ENCODE measurements at regions not wholly inside any gene's neighbourhood (a gene's known extent, or its start where the extent isn't known, plus 50 kb on each side); places are given as distances from the start of the nearest gene placed in this dataset.

DNA sequence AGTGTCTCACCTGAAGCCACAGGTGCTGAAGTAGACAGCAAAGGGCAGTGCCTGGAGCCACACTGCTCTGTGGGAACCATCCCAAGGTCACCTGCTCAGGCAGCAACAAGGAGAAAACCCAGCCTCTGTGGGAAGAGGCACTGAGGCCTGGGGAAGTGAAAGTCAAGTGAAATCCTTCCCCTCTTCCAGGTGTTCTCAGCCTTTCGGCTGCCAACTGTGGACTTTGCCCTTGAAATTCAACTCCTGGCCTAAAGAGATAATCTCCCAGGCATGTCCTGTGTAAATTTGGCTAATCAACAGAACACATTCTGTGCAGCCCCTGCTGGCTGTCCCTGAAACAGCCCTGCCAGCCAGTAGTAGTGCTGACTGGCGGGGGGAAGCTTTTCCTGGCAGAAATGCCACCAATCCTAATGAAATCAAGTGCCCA is 112.1 kb downstream of the RPL27A start:
- no peak overlapping the region for H3K14ac ChIP-seq (ENCODE audit: low read length)
- H4K8ac ChIP-seq (ENCODE audit: low read depth, low read length): no peak overlapping the region
- no peaks in the 10 kb centered on the region for H3K79me2 ChIP-seq (ENCODE audit: control insufficient read depth, insufficient read depth, low read length, poor library complexity)
- no peak overlapping the region for H2BK12ac ChIP-seq (ENCODE audit: low read length)
- no peak overlapping the region for H3K27ac ChIP-seq (ENCODE audit: low read depth, low read length)
- H2BK5ac ChIP-seq (ENCODE audit: low read depth, low read length, poor library complexity): no peak overlapping the region
- no CpG with 5 or more reads among the region's 2 CpGs for WGBS (ENCODE audit: extremely low coverage, insufficient coverage, insufficient read length)
- no peak overlapping the region for H3K4me2 ChIP-seq (ENCODE audit: low read length)
- no peak overlapping the region for H3K18ac ChIP-seq (ENCODE audit: low read length)
- peaks cover 0 to 3% of the 10 kb centered on the region in 2 experiments for H3K4me1 ChIP-seq (ENCODE audit: control insufficient read depth in 1 of 2, insufficient read depth in 2 of 2, low read length in 2 of 2)
- no peak overlapping the region for H3K4ac ChIP-seq (ENCODE audit: low read depth, low read length)
- H2BK120ac ChIP-seq (ENCODE audit: insufficient read depth, low read length, poor library complexity): no peak overlapping the region
- no peak overlapping the region for H2AFZ ChIP-seq (ENCODE audit: insufficient read depth, low read length, poor library complexity)
- H3K27me3 ChIP-seq (ENCODE audit: insufficient read depth, low read length): no peaks in the 10 kb centered on the region
- peak overlapping the region; percentile 25 for H3K9ac ChIP-seq (ENCODE audit: low read length)
- H3K23ac ChIP-seq (ENCODE audit: low read length): no peak overlapping the region
- no peaks in the 10 kb centered on the region for H3K9me3 ChIP-seq (ENCODE audit: insufficient read depth, low read depth, low read length)
- no peak overlapping the region for H4K12ac ChIP-seq (ENCODE audit: low read depth, low read length)
- H2AK5ac ChIP-seq (ENCODE audit: low read length): no peak overlapping the region
- no peak for DNase-seq
- H4K91ac ChIP-seq (ENCODE audit: low read depth, low read length): no peak overlapping the region
- H3K36me3 ChIP-seq (ENCODE audit: control insufficient read depth in 1 of 2, insufficient read depth in 2 of 2, low read length in 2 of 2): peaks cover 0 to 3% of the 10 kb centered on the region in 2 experiments
- no peak overlapping the region for H3K4me3 ChIP-seq (ENCODE audit: low read depth, low read length)
- H3K79me1 ChIP-seq (ENCODE audit: low read length): no peaks in the 10 kb centered on the region

DNA sequence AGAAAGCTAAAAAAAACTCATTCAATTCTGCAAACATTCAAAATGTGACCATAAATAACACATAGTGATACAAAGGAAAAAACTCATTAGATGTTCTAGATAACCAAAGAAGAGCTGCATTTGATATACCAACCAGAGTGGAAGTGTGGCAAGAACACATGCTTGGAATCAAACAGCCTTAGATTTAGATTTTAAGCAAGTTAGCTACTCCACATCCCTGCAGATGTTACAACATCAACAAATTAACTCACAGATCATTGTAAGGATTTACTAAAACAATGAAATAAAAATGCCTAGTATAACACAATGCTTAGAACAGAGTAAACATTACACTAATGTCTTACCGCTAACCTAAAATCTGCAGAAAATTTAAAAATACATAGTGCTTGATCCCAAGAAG is 114.0 kb upstream of the AKIP1 start:
- Histone ChIP-seq H3K9ac (ENCODE audit: low read length) (no peak overlapping the region), H3K27me3 (ENCODE audit: insufficient read depth, low read length) (no peaks in the 10 kb centered on the region), H3K4ac (ENCODE audit: low read depth, low read length) (no peak overlapping the region), H3K4me2 (ENCODE audit: low read length) (no peak overlapping the region), H3K27ac (ENCODE audit: low read depth, low read length) (no peak overlapping the region), H2BK120ac (ENCODE audit: insufficient read depth, low read length, poor library complexity) (no peak overlapping the region), H2BK5ac (ENCODE audit: low read depth, low read length, poor library complexity) (no peak overlapping the region), H3K79me2 (ENCODE audit: control insufficient read depth, insufficient read depth, low read length, poor library complexity) (no peaks in the 10 kb centered on the region), H3K4me3 (ENCODE audit: low read depth, low read length) (no peak overlapping the region), H2AFZ (ENCODE audit: insufficient read depth, low read length, poor library complexity) (no peak overlapping the region), H3K9me3 (ENCODE audit: insufficient read depth, low read depth, low read length) (no peaks in the 10 kb centered on the region), H2BK12ac (ENCODE audit: low read length) (no peak overlapping the region), H3K18ac (ENCODE audit: low read length) (no peak overlapping the region), H4K91ac (ENCODE audit: low read depth, low read length) (no peak overlapping the region), H3K4me1 (ENCODE audit: control insufficient read depth in 1 of 2, insufficient read depth in 2 of 2, low read length in 2 of 2) (no peaks in the 10 kb centered on the region), H2AK5ac (ENCODE audit: low read length) (no peak overlapping the region), H4K12ac (ENCODE audit: low read depth, low read length) (no peak overlapping the region), H3K23ac (ENCODE audit: low read length) (no peak overlapping the region), H3K14ac (ENCODE audit: low read length) (no peak overlapping the region), H3K36me3 (ENCODE audit: control insufficient read depth in 1 of 2, insufficient read depth in 2 of 2, low read length in 2 of 2) (peaks cover 0 to 5% of the 10 kb centered on the region in 2 experiments), H3K79me1 (ENCODE audit: low read length) (no peaks in the 10 kb centered on the region), H4K8ac (ENCODE audit: low read depth, low read length) (no peak overlapping the region)
- no CpG with 5 or more reads among the region's 1 CpG for WGBS (ENCODE audit: extremely low coverage, insufficient coverage, insufficient read length)
- no peak for DNase-seq

DNA sequence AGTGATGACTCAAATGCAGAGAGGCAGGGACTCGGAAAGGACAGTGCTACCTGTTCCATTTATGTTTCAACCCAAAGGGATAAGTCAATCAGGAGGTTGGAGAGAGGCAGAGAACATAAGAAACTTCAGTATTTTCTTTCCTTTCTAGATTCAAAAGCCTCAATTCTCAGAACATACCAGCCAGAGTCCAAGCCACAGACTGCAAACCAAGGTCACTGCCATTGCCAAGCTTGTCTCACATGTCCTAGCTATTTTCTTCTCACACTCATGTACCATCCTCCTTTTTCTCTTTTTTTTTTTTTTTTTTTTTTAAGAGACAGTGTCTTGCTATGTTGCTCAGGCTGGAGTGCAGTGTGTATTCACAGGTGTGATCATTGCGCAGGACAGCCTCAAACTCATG is 111.7 kb upstream of the AKIP1 start:
- H3K79me1 ChIP-seq (ENCODE audit: low read length): no peaks in the 10 kb centered on the region
- H3K79me2 ChIP-seq (ENCODE audit: control insufficient read depth, insufficient read depth, low read length, poor library complexity): no peaks in the 10 kb centered on the region
- no peaks in the 10 kb centered on the region for H3K9me3 ChIP-seq (ENCODE audit: insufficient read depth, low read depth, low read length)
- no peak overlapping the region for H3K18ac ChIP-seq (ENCODE audit: low read length)
- no CpG with 5 or more reads among the region's 2 CpGs for WGBS (ENCODE audit: extremely low coverage, insufficient coverage, insufficient read length)
- no peaks in the 10 kb centered on the region for H3K4me1 ChIP-seq (ENCODE audit: control insufficient read depth in 1 of 2, insufficient read depth in 2 of 2, low read length in 2 of 2)
- no peak overlapping the region for H2BK120ac ChIP-seq (ENCODE audit: insufficient read depth, low read length, poor library complexity)
- H3K27me3 ChIP-seq (ENCODE audit: insufficient read depth, low read length): no peaks in the 10 kb centered on the region
- no peak overlapping the region for H3K9ac ChIP-seq (ENCODE audit: low read length)
- H3K23ac ChIP-seq (ENCODE audit: low read length): no peak overlapping the region
- DNase-seq: no peak
- H2BK5ac ChIP-seq (ENCODE audit: low read depth, low read length, poor library complexity): no peak overlapping the region
- no peak overlapping the region for H3K4ac ChIP-seq (ENCODE audit: low read depth, low read length)
- no peak overlapping the region for H2BK12ac ChIP-seq (ENCODE audit: low read length)
- H3K4me3 ChIP-seq (ENCODE audit: low read depth, low read length): no peak overlapping the region
- H2AK5ac ChIP-seq (ENCODE audit: low read length): no peak overlapping the region
- H4K8ac ChIP-seq (ENCODE audit: low read depth, low read length): no peak overlapping the region
- no peak overlapping the region for H3K4me2 ChIP-seq (ENCODE audit: low read length)
- H3K14ac ChIP-seq (ENCODE audit: low read length): no peak overlapping the region
- no peak overlapping the region for H2AFZ ChIP-seq (ENCODE audit: insufficient read depth, low read length, poor library complexity)
- H3K36me3 ChIP-seq (ENCODE audit: control insufficient read depth in 1 of 2, insufficient read depth in 2 of 2, low read length in 2 of 2): peaks cover 0 to 5% of the 10 kb centered on the region in 2 experiments
- no peak overlapping the region for H4K12ac ChIP-seq (ENCODE audit: low read depth, low read length)
- H3K27ac ChIP-seq (ENCODE audit: low read depth, low read length): no peak overlapping the region
- H4K91ac ChIP-seq (ENCODE audit: low read depth, low read length): no peak overlapping the region

DNA sequence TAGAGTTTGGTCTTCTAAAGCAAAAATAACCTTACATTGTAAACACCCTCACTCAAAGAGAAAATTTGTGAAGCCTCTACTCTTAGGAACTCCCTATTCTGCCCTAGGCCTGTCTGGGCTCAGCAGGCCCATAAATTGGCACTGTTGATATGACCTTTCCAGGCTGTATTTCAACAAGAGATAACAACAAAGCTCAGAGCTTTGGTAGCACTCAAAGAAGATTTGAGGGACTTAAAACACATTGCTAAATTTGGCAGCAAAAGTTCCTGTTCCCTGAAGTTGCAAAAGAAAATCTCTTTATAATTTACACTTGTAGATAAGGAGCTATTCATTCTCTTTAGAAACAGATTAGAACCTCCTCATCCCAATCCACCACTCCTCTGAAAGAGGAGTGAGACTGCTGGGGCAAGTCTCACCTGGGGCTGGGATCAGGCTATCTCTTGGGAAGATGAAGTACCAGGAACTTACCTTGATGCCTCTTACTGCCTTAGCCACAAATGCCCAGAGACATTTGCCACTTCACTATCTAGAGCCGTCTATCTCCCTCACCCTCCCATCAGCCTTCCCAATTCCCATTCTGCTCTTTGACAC is 110.4 kb upstream of the AKIP1 start:
- no CpG with 5 or more reads among the region's 1 CpG for WGBS (ENCODE audit: extremely low coverage, insufficient coverage, insufficient read length)
- Histone ChIP-seq H3K4me2 (ENCODE audit: low read length) (no peak overlapping the region), H2BK5ac (ENCODE audit: low read depth, low read length, poor library complexity) (no peak overlapping the region), H3K4me3 (ENCODE audit: low read depth, low read length) (no peak overlapping the region), H3K18ac (ENCODE audit: low read length) (no peak overlapping the region), H3K27me3 (ENCODE audit: insufficient read depth, low read length) (no peaks in the 10 kb centered on the region), H3K9me3 (ENCODE audit: insufficient read depth, low read depth, low read length) (no peaks in the 10 kb centered on the region), H3K4ac (ENCODE audit: low read depth, low read length) (no peak overlapping the region), H4K12ac (ENCODE audit: low read depth, low read length) (no peak overlapping the region), H3K36me3 (ENCODE audit: control insufficient read depth in 1 of 2, insufficient read depth in 2 of 2, low read length in 2 of 2) (peaks cover 0 to 5% of the 10 kb centered on the region in 2 experiments), H3K23ac (ENCODE audit: low read length) (no peak overlapping the region), H3K79me2 (ENCODE audit: control insufficient read depth, insufficient read depth, low read length, poor library complexity) (no peaks in the 10 kb centered on the region), H2BK120ac (ENCODE audit: insufficient read depth, low read length, poor library complexity) (no peak overlapping the region), H2BK12ac (ENCODE audit: low read length) (no peak overlapping the region), H3K4me1 (ENCODE audit: control insufficient read depth in 1 of 2, insufficient read depth in 2 of 2, low read length in 2 of 2) (no peaks in the 10 kb centered on the region), H3K79me1 (ENCODE audit: low read length) (no peaks in the 10 kb centered on the region), H3K9ac (ENCODE audit: low read length) (no peak overlapping the region), H4K91ac (ENCODE audit: low read depth, low read length) (no peak overlapping the region), H4K8ac (ENCODE audit: low read depth, low read length) (no peak overlapping the region), H3K14ac (ENCODE audit: low read length) (no peak overlapping the region), H2AK5ac (ENCODE audit: low read length) (no peak overlapping the region), H3K27ac (ENCODE audit: low read depth, low read length) (no peak overlapping the region), H2AFZ (ENCODE audit: insufficient read depth, low read length, poor library complexity) (no peak overlapping the region)
- no peak for DNase-seq

Data from trophoblast cell (in vitro differentiated cells and primary cell).